ENCODE measurements at regions not wholly inside any gene's neighbourhood (a gene's known extent, or its start where the extent isn't known, plus 50 kb on each side); places are given as distances from the start of the nearest gene placed in this dataset.
A peak's percentile ranks its signal among the peaks of the same experiment; 100 is the strongest.

DNA sequence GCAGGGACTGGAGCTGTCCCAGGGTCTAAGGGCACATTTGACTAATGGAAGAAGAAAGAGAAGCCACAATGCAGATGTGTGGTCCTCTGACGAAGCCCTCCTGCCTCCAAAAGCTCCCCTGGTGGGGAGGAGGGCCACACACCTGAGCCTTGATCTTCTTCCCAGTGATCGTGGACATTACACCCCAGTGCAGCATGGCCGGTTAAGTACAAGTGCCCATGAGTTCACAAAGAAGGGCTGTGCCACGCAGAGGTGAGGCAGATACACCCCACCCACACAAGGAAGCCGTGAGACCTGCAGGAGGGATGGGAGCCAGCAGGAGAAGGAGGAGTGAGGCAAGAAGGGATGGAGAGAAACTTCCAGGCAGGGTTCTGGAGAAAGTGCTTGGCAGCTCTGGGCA lies 199.0 kb upstream of the MVB12B start:
- DNase-seq = no peak

DNA sequence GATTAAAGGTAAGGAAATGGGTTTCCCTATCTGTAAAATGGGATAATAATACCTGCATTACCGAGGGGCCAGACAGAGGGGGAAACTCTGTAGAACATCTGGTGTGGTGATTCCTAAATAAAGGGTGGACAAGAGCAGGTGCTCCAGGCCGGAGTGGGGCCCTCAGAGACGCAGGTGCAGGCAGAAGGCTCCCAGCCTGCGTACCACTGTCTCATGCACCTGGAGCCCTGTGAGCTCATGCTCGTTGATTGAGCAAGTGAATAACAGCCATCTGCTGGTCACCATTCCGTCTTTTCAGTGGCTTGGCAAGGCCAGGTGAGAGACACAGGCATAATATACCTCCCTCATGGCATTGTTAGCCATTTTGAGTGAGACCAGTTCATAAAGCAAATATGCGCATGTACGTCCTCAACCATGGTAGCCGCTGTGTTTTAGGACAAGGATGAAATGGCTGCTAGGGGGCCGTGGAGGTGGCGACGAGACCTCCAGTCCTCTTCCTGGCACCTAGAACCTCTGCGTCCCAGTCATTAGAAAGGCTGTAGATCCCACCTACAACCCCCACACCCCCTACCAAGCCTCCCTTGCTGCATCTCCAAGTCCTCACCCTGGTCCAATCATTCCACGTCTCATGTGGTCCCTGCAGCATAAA lies 198.0 kb upstream of the MVB12B start:
- no peak for DNase-seq

GRCh38 chr9:126131066-126132010 lies 195.3 kb upstream of the MVB12B start:
- no peak for DNase-seq

DNA sequence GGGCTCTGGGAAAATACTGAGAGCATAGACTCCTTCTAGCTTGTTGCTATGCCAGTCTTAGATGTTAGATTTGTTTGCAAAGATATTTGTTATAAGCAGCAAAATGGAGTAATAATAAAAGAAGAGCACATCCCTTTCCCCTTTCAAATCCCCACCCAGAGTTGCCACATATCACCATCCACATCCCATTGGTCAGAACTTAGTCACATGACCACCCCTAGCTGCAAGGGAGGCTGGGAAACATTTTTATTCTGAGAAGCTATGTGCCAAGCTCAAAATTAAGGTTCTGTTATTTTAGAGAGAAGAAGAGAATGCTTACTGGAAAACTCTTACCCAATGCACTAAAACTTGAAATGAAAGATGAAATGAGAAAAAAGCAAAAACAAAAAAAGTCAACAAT lies 193.9 kb upstream of the MVB12B start:
- no peak for DNase-seq

DNA sequence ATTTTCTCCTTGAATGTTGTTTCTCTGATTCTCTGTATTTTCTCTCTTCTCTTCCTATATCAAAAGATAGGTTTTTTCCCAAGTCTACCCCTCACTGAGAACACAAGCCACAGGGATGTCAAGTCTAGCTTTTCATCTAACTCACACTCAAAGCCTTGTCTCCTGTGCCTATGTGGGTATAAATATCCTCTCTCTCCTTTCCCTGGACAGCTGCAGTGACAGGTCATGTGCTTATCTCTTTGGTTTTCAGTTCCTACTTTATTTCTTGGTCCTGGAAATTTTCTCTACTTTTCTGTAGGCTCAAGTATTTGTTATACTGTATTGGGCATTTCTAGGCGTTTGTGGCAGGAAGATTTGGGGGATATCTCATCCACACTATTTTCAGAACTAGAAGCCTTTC lies 182.4 kb upstream of the MVB12B start:
- DNase-seq = peak in 1 of 4 experiments; percentile 3

DNA sequence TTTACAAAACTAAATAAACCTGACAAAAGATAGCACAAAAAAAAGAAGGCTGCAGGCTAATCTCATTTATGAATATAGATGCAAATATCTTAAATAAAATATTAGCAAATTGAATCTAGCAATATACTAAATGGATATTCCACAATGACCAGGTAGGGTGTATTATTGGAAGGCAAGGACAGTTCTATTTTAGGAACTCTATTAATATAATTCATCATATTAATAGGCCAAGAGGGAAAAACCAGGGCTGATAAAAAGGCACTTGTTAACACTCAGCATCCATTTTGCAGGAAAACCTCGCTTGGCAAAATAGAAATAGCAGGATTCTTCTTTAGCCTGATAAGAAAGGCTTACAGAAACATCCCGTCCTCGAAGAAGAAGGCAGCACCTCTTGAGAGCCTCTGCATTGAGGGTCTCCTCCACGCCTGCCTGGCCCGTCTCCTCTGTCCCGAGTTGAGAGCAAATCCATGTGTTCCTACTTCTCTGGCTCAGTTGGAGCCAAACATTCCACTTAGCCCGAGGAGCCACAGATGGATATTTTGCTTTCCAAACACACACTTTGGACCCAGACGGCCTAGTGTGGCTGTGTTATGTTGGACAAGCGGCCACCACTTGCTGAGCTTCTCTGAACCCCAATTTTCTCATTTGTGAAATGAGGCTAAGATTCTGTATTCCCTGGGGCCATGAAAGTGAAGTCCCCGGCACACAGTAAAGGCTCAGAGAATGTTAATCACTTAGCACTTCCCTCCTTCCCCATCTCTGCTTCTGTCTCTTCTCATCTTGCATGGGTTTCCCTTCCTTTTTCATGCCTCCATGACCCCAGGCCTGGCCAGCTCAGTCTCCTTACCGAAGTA lies 181.8 kb upstream of the MVB12B start:
- peak in 1 of 4 experiments; percentile 0 for DNase-seq

GRCh38 chr9:126145887-126146253 lies 180.8 kb upstream of the MVB12B start:
- no peak for DNase-seq

GRCh38 chr9:126146254-126147145 lies 180.1 kb upstream of the MVB12B start:
- DNase-seq = peak in 3 of 4 experiments; percentile 9 to 21 (median 19)

DNA sequence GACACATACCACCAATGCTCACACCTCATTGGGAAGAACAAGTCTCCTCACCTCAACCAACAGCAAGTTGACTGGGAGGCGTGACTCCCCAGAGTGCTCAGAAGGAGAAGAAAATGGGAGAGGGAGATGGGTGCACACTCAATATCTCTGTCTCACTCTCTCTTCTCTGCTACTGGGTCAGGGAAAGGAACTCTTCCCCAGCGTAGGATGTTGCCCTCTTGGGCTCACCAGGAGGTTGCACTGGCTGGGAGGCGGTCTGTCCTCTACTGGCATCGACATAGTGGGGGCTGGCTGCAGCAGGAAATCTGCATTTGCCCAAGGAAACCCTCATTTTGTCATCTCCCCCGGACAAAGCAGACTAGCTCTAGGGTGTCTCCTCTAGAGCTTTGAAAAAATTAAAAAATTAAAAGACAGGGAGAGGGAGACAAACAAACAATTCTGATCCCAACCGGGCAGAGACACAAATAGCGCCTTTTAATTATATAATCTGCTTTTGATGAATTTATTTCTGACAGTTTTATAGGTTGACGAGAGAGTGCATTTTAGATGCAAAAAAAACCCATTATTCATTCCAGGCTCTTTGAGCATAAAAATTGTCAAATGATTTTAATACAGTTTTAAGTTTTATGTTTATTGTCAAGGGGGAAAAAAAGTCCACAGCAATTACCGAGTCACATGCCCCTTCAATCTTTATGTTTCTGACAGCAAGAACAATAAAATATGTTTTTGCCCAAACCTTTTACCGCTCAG lies 179.3 kb upstream of the MVB12B start:
- no peak for DNase-seq

GRCh38 chr9:126147936-126148870 lies 178.4 kb upstream of the MVB12B start:
- DNase-seq = no peak

DNA sequence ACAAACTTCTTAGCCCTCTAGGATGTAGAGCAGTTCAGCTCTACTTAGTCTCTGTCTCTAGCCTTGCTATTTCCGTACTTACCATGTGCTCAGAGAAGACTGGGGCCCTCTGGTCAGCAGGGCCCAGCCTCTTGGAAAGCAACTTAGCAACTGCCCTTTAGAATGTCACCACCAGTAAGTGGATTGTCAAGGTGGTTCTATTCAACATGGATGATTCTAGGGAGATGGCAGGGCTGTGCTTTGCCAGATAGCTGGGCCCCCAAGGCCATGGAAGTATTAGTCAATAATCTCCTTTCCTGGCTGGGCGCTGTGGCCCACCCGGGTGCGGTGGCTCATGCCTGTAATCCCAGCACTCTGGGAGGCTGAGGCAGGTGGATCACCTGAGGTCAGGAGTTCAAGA lies 177.6 kb upstream of the MVB12B start:
- DNase-seq = no peak

- no peak for DNase-seq
Measured at GRCh38 chr9:126149661-126150060, 177.0 kb upstream of the MVB12B start.

DNA sequence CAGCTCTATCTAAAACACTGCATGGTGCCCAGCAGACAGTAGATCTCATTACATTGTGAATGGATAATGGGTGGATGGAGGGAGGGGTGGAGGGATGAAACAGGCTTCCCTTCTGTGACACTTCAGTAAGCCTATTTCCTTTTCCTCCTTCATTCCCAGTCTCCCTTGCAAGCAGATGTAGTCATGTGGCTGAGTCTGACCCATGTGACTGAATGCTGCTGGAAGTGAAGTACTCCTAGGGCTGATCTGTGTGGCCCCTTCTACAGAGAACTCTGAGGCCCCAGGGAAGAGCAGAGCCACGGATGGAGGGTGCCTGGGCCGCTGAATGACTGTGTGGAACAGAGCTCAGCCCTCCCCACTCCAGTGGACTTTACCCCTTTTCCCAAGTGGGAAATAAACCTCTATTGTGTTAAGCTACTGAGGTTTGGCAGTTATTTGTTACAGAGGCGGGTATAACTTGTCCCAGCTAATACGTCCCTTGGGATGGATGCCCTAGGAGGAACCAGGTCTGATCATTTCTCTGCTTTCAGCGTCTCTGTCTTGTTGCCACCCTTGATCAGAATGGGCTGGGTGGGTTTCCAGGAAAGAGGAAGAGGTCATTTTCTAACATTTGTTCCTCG lies 176.1 kb upstream of the MVB12B start:
- DNase-seq = peak in 1 of 4 experiments; percentile 3

DNA sequence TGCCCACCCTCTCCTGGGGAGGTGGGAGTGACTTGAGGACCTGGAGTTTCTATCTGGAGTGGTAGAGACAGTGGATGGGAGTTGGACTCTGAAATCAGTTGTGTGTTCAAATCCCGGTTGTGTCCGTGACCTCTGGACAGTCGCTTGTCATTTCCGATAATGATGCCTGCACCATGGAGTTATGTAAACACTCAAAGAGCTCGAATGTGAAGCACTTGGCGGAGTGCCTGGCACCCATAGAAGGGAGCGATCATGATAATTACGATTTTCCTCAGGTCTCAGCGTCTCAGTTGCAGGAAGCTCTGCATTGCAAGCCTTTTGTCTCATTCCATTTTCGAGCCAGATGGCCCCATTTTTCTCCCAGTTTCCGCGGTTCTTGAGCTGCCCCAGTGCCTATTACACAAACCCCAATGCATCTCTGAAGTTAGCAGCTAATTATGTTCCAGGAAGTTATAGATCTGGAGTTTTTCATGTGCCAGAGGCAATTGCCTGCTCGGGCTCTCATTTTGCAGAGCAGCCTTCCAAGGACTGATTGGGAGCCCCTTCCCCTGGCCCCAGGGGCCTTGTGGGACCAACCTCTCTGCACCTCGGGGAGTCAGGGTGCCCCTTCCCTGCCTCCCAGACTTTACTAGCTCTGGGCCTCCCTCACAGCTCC lies 175.5 kb upstream of the MVB12B start:
- DNase-seq = no peak

GRCh38 chr9:126151686-126152134 lies 174.9 kb upstream of the MVB12B start:
- no peak for DNase-seq

DNA sequence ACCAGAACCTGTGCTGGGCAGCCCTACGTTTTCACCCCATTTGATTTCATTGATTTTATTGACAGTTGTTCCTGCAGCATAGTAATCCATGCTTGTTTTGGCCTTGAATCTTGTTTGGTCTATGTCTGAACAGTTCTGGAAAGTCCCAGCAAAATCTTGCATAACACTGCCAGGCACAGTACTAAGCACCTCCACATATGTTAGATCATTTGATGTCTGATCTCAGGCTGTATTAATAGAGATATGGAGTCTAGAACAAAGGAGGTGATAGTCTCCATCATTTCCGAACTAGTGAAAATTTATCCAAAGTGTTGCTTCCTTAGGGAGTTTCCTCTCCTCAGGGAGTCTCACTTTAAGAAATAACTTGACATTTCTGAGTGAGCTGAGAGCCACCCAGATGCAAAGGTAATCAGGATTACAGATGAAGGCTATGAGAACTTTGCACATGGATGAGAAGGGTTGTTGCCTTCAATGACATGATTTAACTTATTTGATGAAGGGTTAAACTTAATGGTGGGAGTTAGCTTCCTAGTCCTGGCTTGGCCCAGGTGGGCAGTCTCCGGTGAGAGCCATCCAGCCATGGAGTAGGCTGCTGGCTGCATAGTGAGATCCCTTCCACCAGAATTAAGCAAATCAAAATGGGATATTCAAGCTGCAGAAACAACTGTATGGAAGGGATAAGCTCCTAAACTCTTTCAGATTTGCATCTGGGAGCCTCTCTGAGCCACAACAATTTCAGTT lies 173.8 kb upstream of the MVB12B start:
- no peak for DNase-seq

DNA sequence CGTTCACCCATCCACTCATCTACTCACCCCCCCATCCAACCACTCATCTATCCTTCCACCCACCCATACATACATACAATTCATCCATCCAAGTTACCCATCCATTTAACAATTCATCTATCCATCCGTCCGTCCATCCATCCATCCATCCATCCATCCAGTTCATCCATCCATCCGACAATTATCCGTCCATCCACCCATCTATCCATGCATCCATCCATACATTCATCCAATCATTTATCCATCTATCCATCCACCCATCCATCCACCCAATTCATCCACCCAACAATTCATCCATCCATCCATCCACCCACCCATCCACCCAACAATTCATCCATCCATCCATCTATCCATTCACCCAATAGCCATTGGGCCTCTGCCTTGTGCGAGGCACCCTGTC lies 173.2 kb upstream of the MVB12B start:
- DNase-seq = no peak

DNA sequence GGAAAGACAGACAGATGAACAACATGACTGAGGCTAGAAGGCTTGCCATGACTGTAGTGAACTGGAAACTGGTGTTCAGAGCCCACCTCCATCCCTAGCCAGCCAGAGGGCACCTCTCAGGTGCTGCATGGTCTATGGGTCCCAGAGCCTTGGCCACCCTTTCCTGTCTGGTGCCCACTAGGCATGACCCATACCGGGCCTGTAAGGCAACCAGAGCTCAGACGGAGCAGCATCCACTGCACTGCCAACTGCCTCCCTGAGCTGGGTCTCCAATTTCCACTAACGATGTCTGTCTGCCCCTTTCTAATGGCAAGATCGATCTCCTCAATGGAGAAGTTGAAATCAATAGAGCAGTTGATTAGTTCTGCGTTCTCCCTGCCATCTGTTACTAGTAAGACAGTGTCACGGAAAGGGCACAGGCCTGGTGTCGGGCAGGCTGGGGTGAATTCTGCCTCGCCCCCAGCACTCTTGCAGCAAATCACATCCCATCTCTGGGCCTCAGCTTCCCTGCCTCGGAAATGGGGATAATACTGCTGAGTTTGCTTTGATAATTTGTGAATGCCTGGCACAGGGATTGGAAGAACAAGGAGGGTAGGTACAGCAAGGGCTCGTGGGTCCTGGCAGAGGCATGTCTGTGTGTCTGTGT lies 172.3 kb upstream of the MVB12B start:
- no peak for DNase-seq
